Epithelial cell of esophagus (primary cell): ENCODE measurements at regions not wholly inside any gene's neighbourhood (a gene's known extent, or its start where the extent isn't known, plus 50 kb on each side); places are given as distances from the start of the nearest gene placed in this dataset.

Source experiments
- DNase-seq: peaks from one replicate; pipeline ENCODE4 v3.0.0; 2010; ENCODE audit warnings: low read depth
- H3K4me3 ChIP-seq: 2 replicates; pipeline ENCODE4 v1.5.1; 2011; ENCODE audit warnings: mild to moderate bottlenecking, low read length, control low read depth
- TF ChIP-seq, protein P1 (sequence below): IDR thresholded peaks from 2 replicates; pipeline ENCODE4 v1.5.1; 2011; ENCODE audit warnings: low read depth, mild to moderate bottlenecking, low read length, control low read depth, inconsistent platforms; ENCODE audit not compliant: insufficient read depth; ENCODE audit errors: missing control alignments

DNA sequence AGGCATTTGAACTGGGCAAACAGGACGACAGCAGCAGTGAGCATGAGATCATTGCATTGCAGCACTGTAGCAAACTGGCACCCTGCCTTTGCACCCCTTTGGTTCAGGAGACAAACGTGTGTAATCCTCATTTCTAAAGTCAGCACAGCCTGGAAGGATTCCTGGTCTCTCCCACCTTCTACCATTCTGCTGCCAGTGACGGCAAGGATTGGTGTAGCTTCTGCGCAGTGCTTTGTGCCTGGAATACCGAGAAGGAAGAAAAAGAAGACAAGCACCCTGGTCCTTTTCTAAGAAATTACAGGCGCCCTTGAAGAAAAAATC is 805.3 kb downstream of the USP25 start:
- TF ChIP-seq, protein P1, sequence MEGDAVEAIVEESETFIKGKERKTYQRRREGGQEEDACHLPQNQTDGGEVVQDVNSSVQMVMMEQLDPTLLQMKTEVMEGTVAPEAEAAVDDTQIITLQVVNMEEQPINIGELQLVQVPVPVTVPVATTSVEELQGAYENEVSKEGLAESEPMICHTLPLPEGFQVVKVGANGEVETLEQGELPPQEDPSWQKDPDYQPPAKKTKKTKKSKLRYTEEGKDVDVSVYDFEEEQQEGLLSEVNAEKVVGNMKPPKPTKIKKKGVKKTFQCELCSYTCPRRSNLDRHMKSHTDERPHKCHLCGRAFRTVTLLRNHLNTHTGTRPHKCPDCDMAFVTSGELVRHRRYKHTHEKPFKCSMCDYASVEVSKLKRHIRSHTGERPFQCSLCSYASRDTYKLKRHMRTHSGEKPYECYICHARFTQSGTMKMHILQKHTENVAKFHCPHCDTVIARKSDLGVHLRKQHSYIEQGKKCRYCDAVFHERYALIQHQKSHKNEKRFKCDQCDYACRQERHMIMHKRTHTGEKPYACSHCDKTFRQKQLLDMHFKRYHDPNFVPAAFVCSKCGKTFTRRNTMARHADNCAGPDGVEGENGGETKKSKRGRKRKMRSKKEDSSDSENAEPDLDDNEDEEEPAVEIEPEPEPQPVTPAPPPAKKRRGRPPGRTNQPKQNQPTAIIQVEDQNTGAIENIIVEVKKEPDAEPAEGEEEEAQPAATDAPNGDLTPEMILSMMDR, result no peak
- peak overlapping the region; percentile 58 for H3K4me3 ChIP-seq
- peak; percentile 82 for DNase-seq

DNA sequence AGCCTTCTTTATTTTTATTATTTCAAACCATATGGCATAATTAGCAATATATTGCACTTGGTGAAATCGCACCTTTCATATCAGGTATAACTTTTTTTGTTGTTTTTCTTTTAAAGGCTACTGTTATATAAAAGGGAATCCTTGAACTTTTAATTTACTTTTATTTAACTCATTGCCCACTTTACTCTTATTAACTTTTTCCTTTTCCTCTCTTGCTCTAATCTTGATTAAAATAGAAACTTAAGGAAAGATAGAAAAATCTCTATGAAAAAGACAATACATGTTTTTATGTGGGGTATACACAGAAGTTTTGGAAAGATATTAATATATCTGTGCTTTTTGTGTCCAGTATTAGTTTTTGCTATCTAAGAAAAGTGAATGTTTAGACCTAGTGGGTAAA is 805.8 kb downstream of the USP25 start:
- TF ChIP-seq, protein P1, result no peak

DNA sequence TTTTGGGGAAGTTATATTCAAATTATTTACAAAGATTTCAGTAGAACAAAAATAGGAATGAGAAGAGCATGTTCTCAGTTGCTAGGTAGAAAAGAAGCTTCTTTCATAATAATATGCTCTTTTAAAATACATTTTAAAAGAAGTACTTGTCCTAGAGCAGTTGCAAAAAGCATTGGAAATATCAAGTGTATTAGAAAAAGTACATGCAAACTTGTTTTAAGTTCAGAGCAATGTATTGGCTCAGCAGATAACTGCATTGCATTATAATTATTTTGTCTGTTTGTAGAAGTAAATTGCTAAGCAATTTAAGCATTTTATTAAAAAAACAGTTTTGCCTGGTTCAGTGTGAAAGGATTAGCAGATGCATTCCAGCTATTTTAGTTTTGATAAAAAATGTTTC is 806.4 kb downstream of the USP25 start:
- TF ChIP-seq, protein P1, result no peak
- no peak for DNase-seq
- peak overlapping the region; percentile 62 for H3K4me3 ChIP-seq

More for the DNA sequence above, 805.8 kb downstream of the USP25 start:
- DNase-seq, result no peak
- H3K4me3 ChIP-seq, result peak overlapping the region; percentile 58

DNA sequence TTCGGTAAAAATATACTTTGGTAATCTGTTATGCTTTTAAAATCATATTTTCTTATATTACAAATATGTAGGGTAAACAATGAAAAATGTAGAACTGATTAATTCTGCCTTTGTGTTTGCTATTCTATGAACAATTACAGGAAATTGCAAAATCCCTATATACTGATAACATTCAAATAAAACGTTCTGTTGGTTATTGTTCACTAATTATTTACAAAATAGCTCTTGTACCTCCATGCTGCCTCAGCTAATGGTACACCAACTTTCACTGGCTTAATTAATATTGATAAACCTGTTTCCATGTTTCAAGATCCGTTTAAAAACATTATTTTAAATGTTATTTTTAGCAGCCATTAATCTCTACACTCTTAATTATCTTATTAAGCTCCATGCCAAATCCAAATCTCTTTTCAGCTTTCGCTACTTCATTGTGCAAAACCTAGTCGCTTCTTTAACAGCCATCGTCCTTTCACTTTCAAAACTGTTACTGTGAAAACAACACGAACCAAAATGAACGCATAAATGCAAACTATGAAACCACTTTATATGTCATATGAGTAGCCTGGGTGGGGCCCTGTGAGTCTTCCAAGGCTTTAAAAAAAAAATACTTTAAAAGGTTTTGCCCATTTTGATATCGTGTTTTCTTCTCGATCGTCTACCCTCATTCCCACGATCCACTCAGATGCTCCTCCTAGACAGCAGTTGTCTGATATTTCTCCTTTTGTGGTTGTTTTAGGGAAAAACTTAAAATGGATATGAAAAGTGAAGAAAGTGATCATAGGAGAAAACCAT is 807.1 kb downstream of the USP25 start:
- peak overlapping the region; percentile 62 for H3K4me3 ChIP-seq
- TF ChIP-seq, protein P1, result no peak
- peak; percentile 44 for DNase-seq

DNA sequence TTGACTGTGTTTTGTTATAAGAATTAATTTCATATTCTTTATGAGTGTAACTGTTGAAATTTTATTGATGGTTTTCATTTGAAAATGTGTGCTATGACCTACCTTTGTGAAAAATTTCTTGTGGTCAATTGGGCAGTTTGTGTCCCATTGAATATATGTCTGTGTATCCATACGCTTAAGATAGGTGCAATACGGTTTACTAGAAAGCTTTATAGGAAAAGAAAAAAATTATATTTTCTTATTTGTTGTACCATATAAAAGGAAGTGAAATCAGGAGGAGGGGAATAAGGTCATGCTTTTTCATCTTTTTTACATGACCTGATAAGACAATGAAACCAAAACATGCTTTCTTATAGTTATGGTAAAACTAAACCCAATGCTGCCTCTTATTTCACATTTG is 807.7 kb downstream of the USP25 start:
- TF ChIP-seq, protein P1, result no peak
- H3K4me3 ChIP-seq, result peak overlapping the region; percentile 62
- no peak for DNase-seq

DNA sequence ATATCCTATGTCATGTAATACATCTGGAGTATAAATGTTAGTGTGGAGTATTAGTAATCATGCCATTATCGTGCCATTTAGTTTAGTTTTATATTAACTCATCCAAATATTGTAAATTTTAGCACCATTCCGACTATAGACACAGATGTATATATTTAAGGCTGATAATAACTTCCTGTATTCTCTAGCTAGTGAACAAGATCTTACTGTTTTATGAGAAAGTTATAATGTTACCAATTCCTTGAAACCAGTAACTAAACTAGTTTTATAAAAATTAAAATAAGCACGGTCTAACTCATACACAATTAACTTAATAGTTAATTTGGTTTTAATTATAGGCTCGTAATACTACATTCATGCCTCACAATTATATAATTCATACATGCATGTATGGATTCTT is 808.6 kb downstream of the USP25 start:
- DNase-seq, result no peak
- H3K4me3 ChIP-seq, result no peak overlapping the region
- TF ChIP-seq, protein P1, result no peak

DNA sequence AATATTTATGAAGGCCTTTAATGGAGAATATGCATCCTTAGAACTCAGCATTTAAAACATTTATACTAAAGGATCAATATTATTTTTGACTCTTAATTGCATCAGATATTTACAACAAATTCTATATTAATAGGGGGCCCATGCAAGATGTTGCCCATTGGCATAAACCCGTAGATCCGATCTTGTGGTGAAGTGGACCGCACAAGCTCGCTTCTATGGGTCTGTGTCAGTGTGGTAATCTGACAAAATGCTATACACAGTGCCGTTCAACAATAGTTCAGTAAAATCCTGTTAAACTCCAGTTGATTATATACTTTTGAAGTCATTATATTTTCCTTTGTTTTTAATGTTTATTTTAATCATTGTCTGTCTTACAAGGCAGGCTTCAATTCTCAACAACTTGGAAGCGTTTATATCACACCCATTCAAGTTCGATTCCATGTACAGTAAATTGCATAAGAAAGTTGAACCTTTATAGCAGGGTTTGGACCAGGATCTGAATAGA is 809.2 kb downstream of the USP25 start:
- no peak for DNase-seq
- H3K4me3 ChIP-seq, result no peak overlapping the region
- TF ChIP-seq, protein P1, result no peak
